Activated CD4-positive, alpha-beta T cell treated with anti-CD3 and anti-CD28 coated beads, Interleukin-2, amount 50 U/mL, for 1 hour (primary cell): ENCODE measurements at regions not wholly inside any gene's neighbourhood (a gene's known extent, or its start where the extent isn't known, plus 50 kb on each side); places are given as distances from the start of the nearest gene placed in this dataset.

Source experiments
- DNase-seq: peaks from one replicate; pipeline ENCODE4 v3.0.0-alpha.2; 2020

DNA sequence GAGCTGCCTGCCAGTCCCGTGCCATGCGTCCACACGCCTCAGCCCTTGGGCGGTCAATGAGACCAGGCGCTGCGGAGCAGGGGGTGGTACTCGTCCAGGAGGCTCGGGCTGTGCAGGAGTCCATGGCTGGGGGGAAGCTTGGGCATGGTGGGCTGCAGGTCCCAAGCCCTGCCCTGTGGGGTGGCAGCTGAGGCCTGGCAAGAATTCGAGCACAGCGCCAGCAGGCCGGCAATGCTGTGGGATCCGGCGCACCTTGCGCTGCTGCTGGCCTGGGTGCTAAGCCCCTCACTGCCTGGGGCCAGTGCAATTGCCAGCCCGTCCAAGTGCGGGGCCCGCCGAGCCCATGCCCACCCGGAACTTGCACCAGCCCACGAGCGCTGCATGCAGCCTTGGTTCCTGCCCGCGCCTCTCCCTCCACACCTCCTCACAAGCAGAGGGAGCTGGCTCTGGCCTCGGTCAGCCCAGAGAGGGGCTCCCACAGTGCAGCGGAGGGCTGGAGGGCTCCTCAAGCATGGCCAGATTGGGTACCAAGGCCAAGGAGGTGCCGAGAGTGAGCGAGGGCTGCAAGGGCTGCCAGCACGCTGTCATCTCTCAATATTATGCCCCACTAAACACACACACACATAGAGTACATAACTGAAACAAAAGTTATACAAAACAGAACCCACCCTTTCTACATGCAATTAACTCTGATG is 307.7 kb downstream of the LMO4 start:
- no peak for DNase-seq

DNA sequence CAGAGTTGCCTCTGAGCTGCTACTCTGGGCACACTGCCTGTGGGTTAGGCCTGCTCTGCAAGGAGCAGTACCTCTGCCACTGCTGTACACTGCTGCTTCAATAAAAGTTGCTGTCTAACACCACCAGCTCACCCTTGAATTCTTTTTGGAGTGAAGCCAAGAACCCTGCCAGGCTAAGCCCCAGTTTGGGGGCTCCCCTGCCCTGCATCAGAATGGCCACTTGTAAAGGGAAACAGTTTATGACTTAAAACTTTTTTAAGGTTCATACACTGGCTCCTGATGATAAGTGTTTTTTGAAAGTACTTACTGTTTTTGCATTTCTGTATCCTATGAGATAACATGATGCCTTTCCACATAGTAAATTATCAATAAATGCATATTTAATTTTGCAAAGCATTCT is 310.0 kb downstream of the LMO4 start:
- DNase-seq, result no peak

DNA sequence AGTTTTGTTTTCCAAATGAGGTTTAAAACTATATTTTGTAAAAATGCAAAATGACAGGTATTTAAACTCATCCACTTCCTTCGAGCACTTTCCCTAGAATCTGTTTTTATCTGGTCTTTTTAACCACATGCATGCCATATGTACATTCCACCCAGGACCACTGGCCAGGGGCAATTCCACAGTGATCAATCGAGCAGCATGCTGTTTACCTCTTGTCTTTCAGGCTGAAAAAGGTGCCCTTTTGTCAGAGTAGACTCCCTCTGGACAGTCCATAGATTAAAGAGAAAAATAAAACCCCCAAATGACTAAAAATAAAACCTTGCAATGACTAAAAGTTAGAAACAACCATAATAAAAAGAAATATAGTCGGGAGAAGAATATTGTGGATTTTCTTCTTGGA is 313.3 kb downstream of the LMO4 start:
- DNase-seq, result no peak

DNA sequence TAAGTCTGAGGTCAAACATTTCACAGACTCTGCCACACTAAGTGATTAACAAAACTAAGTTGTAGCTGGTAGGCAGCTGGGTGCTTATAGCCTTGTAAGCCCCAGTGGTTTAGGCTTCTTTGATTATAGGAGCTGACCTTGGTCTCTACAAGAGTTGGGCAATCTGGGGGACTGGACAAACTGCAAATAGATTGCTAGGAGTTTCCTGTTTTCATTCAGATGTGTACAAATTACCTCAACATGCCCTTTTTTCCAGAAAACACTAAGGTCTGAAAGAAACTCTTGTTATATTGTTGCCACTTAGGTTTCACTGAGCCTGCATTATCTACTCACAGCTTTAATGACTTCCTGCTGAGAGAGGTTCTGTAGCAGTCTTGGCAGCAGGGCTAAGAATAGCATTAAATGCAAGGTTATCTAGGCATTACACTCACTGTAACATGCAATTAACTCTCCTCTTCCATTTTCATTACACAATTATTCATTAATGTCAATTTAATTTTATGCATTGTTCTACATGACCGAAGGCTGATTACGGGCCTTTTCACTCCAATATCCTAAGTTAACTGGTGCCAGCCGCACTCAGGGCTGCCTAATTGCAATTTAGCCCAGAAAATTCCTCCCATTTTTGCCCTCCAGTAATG is 314.0 kb downstream of the LMO4 start:
- DNase-seq, result no peak

DNA sequence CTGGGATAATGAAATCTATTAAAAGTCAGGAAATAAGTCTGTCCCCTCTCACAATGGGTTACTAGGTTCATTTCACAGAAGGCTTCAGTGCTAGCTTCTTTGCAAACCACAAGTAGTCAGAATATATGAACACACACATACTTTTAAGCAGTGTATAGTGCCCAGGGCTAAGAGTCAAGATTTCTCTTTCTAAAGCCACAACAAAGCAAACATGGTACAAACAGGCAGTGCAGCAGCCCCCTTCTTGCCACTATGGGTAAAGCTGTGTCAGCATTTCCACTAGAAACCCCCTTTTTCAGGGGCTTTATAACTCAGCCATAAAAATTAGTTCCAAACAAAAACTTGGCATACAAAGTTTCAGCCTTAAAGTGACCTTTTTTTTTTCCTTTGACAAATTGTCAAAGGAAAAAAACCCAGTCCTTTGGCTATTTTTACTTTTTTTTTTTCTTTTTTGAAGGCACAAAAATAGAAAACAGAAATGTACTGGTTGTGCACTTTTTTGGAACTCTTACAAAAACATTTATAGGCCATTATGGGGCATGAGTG is 315.4 kb downstream of the LMO4 start:
- DNase-seq, result no peak

DNA sequence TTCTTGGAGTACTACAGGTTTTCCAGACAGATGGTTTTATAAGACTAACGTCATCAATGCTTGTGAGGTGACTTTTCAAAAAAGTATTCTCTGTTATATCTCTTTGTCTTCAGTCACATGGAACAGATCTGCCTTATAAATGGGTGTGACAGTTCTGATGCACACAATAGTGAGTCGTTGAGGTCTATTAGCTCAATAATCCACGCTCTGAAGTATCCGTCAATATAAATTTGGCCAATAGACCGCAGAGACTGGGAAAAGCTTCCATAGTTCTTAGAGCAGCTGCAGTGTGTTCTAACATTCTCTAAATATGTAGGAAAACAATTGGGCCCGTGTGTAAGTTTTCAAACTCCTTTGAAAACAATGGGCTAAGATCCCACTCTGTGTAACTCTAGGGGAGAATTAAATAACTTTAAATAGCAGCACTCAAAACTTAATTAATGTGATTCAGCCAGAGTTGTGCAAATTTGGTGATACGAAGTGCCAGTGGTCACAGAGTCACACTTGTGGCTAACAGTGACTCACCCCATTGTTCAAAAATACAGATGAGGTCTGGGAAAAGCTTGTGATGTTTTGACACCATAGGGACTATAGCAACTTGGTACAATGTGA is 316.0 kb downstream of the LMO4 start:
- no peak for DNase-seq

DNA sequence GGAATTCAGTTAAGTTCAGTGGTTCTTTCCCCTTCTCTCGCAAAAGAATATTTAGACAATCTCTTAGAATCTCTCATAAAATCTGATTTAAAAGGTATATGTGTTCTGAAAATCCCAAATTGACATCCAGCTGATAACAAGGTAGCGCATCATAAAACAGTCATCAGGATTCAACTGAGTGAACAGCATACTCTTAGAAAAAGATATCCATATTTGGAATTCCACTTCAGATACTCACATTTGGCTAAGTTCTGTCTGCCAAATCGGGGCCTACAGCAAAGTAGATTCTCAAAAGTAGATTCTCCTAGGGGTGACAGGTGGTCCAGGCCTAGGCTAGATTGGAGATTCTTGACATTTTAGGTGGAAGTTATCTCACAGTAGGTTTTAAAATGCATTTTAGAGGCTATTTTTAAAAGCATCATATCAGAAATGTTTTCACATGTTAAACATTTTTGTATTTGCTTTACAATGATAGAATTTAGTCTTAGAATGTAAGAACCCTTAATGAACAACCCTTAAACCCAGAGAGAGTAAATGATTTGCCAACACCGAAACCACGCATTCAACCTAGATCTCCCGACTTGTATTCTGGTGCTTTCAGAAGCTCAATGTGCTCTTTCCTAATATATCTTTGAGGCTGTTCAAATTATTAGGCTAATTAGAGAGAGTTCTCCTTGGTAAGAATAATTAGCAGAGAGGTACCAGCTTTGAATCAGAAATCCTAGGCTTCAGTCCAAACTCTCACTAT is 318.9 kb downstream of the LMO4 start:
- DNase-seq, result no peak

DNA sequence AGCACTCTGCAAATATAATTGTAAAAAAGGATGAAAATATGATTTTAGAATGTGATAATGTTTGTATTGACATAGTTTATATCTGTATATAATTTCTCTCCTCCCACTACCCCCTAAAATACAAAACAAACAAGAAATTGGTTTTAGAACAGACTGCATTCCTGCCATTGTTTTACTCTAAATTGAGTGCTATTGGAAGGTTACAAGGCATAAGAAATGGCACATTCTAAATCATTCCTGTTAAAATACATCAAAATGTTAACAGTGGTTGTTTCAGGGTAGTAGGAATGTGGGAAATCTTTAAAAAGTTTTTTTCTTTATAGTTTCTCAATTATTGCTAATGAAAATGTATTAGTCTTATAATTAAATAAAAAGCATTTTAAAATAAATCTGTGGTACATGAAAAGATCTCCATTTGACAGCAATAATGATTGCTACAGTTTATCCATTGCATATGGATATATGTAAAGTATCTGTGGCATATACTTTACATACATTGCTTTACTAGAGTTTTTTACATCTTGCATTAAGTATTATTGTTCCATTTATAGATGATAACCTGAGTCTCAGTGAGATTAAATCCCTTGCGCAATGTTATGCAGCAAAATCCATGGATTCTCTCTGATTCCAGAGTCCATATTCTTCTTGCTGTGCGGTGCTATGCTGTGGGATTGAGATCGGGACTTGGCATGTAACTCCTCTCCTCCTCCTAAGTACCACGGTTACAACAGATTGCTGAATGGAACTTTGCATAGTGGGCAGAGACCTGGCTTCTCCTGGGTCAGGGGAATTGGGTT is 319.8 kb downstream of the LMO4 start:
- no peak for DNase-seq

DNA sequence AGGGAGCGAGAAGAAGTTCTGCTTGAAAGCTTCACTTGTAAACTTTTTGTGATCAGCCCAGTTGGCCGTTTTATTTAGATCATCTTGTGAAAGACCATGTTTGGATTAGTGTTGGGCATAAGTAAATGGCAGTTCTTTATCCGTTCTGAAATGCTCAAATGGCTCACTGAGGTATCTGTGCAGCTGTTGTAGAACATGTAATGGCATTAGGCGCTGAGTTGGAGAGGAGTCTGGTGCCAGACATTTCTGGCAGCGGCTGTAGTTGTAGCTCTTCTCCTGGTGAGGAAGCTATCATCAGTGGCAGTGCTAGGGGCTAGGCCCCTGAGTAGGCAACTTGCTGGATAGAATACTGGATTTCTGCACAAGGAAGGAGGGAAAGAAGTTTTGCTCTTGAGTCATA is 321.6 kb downstream of the LMO4 start:
- DNase-seq, result no peak

DNA sequence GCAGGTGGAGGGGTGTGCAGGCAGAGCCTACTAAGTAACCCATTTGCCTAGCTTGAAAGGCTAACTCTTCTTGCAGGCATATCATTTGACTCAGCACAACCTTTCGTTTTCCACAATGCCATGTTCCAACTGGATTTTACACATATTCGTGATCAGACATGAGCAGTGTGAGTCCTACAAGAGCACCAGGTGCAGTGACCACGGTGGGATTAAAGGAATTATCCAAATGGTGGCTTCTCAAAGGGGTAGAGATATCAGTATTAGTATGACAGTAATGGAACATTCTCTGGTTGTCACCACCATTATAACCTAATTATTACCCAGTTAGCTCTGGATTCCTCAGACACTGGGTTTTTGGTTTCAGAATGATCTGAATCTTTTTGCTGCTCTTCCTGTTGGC is 323.5 kb downstream of the LMO4 start:
- DNase-seq, result no peak

DNA sequence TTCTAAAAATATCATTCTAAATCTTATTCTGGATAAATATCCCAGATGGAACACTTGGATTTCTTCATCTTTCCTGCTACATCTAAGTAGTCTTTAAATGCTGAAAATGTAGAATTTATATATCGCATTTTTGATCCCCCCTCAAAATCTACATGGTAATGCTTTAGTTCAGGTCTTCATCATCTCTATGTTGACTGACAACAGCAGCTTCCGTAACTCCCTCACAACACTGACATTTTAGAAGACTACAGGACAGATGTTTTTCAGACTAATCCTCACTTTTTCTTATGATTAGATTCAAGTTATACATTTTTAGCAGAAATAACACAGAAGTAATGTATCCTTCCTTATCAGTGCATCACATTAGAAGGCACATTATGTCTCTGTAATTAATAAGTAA is 336.5 kb downstream of the LMO4 start:
- DNase-seq, result no peak

DNA sequence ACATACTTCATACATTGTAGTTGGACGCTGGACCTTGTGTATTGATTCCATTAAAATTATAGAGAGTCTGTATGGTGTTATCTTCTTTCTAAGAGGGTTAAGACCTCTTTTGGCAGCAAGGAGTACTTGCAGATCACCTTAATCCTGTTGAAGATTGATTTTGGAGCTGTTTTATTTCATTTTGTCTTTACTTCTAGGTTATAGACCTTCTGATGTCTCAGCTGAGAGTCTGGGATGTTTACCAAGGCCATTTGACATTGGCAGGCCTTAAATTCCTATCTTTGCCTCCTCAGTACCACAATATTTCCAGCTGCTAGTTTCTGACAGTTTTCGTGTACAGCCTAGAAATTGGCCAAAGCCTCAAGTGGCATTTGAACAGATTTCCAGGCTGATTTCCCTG is 338.0 kb downstream of the LMO4 start:
- no peak for DNase-seq

DNA sequence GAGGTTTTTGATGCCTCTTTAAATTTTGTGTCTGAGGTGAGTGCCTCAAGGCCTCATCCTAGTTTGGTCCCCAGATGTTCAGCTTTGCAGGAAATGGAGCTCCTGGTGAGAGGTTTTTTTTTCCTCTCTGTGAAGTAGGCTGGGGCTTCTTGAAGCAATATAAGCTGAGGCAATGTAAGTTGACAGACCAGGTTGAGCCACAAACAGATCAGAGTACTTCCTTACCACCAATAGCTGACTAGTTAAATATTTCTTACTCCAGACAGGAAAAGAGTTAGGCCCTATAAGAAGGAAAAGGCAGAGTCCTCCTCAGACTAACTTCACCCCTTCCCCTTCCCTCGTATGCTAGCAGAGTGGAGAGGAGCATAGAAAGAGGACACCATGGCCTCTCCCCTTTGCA is 341.0 kb downstream of the LMO4 start:
- no peak for DNase-seq

DNA sequence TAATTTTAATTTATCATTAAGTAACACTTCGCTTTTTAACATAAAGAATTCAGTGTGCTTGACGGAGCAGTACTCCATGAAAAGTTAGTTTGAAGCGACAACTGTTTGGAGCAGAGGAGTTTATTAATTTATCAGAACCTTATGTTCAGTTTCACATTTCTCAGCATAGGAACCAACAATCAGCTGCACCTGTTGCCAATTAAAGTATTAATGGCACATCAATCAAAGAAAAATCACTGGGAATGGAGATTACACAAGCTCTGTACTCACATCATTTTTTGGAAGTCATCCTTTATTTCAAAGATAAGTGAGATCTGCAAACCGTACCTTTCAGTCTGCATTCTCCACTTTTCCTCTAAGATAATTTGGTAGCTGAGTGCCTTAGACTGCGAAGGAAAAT is 344.6 kb downstream of the LMO4 start:
- no peak for DNase-seq

DNA sequence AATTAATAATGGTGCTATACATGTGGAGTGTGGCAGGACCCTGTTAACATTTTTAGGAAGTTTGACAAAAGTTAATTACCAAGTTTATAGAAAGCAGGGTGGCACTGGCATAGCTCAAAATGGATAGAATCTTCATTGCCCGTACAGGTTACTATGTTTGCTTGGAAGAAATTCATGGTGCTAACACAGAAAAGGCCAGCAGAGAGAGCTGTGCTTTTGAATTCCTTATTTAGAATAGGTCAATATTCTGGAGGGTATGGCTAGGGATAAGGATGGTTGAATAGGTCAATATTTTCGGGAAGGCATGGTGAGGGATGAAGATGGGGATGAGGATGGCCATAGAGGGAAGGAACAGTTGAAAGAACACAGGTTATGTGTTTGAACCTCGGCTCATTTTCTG is 345.1 kb downstream of the LMO4 start:
- no peak for DNase-seq

DNA sequence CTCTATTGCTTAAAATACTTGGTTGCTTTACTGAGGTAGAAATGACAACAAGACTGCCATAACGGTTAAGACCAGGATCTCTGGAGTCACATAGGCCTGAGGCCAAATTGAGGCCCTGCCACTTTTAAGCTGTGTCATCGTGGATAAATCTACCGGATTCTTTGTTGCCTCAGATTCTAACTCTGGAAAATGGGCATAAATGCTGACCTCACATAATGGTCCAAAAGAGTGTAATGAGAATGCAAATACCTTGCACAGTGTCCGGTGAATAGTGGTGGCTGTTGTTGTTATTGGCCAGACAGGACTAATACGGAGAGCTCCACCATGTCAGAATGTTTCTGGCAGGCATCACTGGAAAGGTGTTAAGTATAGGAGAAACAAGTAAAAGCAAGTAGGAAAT is 346.1 kb downstream of the LMO4 start:
- no peak for DNase-seq

DNA sequence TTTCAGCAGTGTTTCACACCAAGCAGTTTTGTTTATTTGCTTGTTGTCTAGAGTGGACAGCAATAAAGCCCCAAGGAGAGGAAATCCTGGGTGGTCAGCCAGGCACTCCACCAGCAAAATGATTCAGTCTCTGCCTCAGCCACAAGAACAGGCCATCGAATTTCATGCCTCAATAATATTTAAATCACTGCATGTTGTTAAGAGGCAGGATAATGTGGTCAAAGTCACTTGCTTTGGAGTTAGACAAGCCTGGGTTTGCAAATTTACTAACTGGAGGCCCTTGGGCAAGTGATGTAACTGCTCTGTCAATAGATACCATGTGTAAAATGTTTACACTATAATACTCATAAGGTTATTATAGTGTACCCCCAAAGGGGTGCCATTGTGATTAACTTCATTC is 349.6 kb downstream of the LMO4 start:
- DNase-seq, result no peak

DNA sequence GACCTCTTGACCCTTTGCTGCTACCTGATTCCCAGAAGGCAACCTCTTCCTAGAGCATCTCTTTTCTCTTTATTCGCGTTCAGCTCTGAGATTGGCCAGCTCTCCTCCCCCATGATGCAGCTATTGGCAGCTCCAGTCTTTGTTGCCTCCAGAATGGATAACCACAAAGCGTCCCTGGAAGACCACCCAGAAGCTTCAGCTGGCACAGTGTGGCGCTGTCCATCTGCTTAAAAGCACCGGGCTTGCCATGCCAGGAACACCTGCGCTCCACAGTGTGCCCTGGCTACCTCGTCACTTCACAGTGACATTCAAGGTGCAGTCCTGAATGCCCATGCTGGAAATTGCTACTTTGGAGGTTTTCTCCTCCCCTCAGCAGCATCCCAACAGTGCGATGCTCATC is 353.9 kb downstream of the LMO4 start:
- no peak for DNase-seq

DNA sequence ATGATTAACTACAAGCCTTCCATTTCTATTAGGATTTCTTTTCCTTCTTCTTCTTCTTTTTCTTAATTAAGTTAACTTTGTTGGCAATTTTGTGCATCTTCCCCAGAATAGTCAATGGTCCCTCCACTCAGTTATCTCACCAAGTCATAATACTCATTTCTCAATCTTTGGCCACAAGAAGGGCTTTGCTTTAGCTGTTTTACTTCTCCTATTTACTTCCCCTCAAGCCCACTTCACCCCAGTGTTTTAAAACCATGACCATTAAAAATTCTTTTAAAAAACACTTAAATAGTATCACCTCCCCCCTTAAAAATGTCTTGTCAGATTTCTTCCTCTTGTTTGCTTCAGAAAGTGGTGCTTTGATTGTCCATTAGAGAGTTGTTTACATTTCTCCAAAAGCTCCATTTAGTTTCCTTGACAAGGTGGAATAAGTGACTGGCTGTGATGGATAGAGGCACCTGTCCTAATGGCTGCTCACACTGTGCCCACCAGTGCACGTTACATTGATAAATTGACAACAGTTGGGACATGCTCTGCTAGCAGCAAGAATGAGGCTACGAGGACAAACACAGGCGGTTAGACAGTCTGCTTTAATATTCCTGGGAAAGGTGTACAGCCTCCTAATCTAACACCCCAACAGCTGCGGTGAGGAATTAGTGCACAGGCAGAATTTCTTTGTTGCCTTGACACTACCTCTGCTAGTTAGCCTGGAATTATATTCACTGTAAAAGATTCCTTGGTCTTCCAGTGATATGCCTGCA is 354.7 kb downstream of the LMO4 start:
- no peak for DNase-seq

DNA sequence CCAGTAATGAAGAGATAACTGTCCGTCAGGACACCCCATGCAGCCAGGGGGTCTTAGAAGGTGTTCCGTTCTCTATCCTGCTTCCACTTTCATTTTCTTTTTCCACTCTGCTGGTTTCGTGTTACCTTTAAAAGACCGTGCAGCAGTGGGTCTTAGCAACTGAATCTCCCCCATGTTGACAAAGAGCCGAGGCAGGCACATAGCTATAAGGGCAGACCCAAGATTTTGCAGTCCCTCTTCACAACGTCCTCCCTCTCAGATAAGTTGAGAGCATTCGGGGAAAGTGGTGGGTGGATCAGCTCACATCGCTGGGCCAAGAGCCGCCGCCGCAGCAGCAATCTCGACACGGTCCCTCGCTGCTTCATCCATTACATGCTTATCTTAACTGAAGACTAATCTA is 355.5 kb downstream of the LMO4 start:
- DNase-seq, result no peak

DNA sequence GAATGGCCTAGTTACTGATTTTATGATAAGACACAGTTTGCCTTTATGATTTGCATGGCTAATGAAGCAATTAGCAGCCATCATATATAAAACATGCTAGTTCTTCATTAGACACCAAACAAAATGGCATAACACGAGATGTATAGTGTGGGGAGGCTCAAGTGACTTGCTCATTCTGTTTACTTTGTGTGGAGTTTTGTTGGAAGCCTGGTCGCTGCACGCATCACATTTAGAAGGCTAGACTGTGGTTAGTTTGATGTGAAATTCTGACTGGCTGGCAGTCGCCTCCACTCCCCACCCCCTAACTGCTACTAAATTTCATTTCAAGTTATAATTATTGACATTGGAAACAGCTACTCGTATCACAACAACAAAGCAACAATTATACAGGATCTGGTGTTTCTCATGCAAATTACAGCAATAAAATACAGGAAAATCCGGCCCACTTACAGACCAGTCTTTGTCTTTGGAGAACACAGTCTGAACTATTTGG is 356.1 kb downstream of the LMO4 start:
- no peak for DNase-seq
